Mammary epithelial cell (primary cell): ENCODE measurements at regions not wholly inside any gene's neighbourhood (a gene's known extent, or its start where the extent isn't known, plus 50 kb on each side); places are given as distances from the start of the nearest gene placed in this dataset.

ENCODE experiments used
- CTCF ChIP-seq, 2 donors: IDR thresholded peaks in 1 of 2; conservative IDR thresholded peaks in 1 of 2; 2 replicates each; pipeline ENCODE4 v1.5.1; 2011 to 2012; ENCODE audit warnings: inconsistent platforms in 2 of 2, low read length in 2 of 2, mild to moderate bottlenecking in 2 of 2, control low read depth in 1 of 2, low read depth in 1 of 2; ENCODE audit not compliant: insufficient read depth in 1 of 2; ENCODE audit errors: extremely low read depth in 1 of 2
- EZH2 ChIP-seq: IDR thresholded peaks from 2 replicates; pipeline ENCODE4 v1.6.1; 2012; ENCODE audit warnings: low read length, inconsistent platforms, borderline replicate concordance

DNA sequence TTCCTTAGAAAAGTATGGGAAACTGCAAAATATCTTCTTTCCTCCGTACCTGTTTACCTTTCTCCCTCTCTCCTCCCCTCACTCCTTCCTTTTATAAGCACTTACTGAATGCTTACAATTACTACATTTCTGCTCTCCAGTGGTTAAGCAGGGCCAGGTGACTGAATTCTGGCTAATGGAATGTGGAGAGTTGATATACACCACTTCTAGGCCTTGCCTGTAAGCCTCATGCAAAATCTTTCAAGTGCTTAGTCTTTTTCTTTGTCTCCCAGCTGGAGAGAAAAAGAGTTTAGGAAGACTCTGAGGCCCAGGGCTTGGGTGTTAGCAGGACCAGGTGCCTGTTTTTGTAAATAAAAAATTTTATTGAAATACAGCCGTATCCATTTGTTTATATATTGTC lies 77.7 kb upstream of the CACNA1E start:
- TF ChIP-seq CTCF (conservative IDR thresholded peaks at IDR 0.05 in 1 of 2, IDR thresholded peaks at IDR 0.05 in 1 of 2; ENCODE audit: extremely low read depth in 1 of 2, insufficient read depth in 1 of 2, low read depth in 1 of 2, low read length in 2 of 2) (no peak), EZH2 (no peak)
